BE2C (cell line): ENCODE measurements at regions not wholly inside any gene's neighbourhood (a gene's known extent, or its start where the extent isn't known, plus 50 kb on each side); places are given as distances from the start of the nearest gene placed in this dataset.
A peak's percentile ranks its signal among the peaks of the same experiment; 100 is the strongest.

ENCODE experiments used
- DNase-seq: peaks from one replicate; pipeline ENCODE4 v3.0.0-alpha.2; 2020
- H3K27me3 ChIP-seq: fragments of 250-450 bp; sonication (Bioruptor Pico); 2 replicates; pipeline ENCODE4 v1.5.1; 2020; ENCODE audit warnings: mild to moderate bottlenecking
- H3K36me3 ChIP-seq: fragments of 250-450 bp; sonication (Bioruptor Pico); 2 replicates; pipeline ENCODE4 v1.5.1; 2020; ENCODE audit warnings: mild to moderate bottlenecking
- H3K4me1 ChIP-seq: fragments of 250-450 bp; sonication (Bioruptor Pico); 2 replicates; pipeline ENCODE4 v1.5.1; 2020
- H3K4me3 ChIP-seq: 2 replicates; pipeline ENCODE4 v1.5.1; 2011; ENCODE audit warnings: low read depth, low read length
- H3K9me3 ChIP-seq: fragments of 250-450 bp; sonication (Bioruptor Pico); 2 replicates; pipeline ENCODE4 v1.5.1; 2020
- TF ChIP-seq, protein P1 (sequence below): IDR thresholded peaks from 2 replicates; pipeline ENCODE4 v1.5.1; 2012; ENCODE audit warnings: mild to moderate bottlenecking, low read depth, low read length

GRCh38 chr1:90850898-90851710 lies 134.0 kb upstream of the BARHL2 start:
- TF ChIP-seq, protein P1, sequence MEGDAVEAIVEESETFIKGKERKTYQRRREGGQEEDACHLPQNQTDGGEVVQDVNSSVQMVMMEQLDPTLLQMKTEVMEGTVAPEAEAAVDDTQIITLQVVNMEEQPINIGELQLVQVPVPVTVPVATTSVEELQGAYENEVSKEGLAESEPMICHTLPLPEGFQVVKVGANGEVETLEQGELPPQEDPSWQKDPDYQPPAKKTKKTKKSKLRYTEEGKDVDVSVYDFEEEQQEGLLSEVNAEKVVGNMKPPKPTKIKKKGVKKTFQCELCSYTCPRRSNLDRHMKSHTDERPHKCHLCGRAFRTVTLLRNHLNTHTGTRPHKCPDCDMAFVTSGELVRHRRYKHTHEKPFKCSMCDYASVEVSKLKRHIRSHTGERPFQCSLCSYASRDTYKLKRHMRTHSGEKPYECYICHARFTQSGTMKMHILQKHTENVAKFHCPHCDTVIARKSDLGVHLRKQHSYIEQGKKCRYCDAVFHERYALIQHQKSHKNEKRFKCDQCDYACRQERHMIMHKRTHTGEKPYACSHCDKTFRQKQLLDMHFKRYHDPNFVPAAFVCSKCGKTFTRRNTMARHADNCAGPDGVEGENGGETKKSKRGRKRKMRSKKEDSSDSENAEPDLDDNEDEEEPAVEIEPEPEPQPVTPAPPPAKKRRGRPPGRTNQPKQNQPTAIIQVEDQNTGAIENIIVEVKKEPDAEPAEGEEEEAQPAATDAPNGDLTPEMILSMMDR, result peak; percentile 38
- Histone ChIP-seq H3K4me1 (no peaks in the 10 kb centered on the region), H3K27me3 (no peaks in the 10 kb centered on the region), H3K36me3 (no peaks in the 10 kb centered on the region), H3K9me3 (no peaks in the 10 kb centered on the region), H3K4me3 (peak overlapping the region; percentile 69)
- peak; percentile 80 for DNase-seq

DNA sequence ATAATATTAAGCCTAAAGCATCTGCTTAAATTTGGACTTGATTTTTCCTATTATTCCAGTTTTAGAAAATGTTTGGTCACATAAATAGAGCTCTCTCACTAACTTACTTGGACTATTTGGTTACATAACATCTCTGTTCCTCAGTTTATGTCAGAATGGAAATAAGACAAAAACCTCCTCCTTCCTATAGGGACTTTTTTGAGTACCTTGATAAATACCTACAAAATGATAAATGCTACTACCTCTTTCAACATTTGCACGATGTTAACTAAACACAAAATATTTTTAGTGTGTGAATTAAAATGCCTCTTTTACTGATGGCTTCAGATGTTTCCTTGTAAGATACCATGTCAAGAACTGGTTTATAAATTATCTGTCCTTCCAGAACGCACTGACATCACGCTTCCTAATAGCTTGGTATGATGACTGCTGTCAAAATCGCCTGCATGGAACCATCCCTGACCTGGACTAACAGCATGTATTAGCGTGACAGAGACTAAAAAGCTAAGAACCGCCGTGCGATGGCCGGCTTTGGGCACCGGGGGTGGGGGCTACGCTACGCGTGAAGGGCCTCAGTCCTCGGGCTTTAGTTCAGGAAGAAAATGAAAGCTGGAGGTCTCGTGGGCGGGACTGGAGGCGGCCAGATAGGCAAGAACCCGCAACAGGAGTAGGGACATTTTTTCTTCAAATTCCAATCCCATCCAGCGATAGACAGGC lies 133.2 kb upstream of the BARHL2 start:
- H3K36me3 ChIP-seq, result no peaks in the 10 kb centered on the region
- TF ChIP-seq, protein P1, result no peak
- H3K9me3 ChIP-seq, result no peaks in the 10 kb centered on the region
- no peak for DNase-seq
- no peaks in the 10 kb centered on the region for H3K4me1 ChIP-seq
- H3K27me3 ChIP-seq, result no peaks in the 10 kb centered on the region
- peak overlapping the region; percentile 69 for H3K4me3 ChIP-seq

DNA sequence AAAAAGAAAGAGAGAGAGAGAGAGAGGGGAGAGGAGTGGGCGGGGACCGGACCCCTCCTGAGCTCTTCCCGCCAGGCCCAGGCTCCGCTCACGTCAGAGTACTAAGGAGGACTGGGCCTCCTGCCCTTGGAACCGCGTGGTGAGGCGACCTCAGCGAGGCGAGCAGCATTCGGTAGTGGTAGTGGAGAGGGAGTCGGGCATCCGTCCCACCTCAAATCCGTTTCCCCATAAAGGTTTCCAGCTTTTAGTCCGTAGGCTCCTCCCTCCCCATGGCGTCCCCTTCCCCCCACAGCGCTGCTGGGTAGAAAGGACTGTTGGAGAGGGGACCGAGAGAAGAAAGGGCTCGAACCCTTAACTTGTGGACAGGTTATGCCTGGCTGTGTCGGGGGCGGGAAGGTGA lies 124.4 kb upstream of the BARHL2 start:
- Histone ChIP-seq H3K27me3 (no peaks in the 10 kb centered on the region), H3K4me3 (no peak overlapping the region), H3K36me3 (no peaks in the 10 kb centered on the region), H3K4me1 (no peaks in the 10 kb centered on the region), H3K9me3 (no peaks in the 10 kb centered on the region)
- TF ChIP-seq, protein P1, result no peak
- DNase-seq, result no peak

GRCh38 chr1:90840352-90840751 lies 123.2 kb upstream of the BARHL2 start:
- TF ChIP-seq, protein P1, result no peak
- H3K27me3 ChIP-seq, result peaks cover 7% of the 10 kb centered on the region
- DNase-seq, result no peak

DNA sequence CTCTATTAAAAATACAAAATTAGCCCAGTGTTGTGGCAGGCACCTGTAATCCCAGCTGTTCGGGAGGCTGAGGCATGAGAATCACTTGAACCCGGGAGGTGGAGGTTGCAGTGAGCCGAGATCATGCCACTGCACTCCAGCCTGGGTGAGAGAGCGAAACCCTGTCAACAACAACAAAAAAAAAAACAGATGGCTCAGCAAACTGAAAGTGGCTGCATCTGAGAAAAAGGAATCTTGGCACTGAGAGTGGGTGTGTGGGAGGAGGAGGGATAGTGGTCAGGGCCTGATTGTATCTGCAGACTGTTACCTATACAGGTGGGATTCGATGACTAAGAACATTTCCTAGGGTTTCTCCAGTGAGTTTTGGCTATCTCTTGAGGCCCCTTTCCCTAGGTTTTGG lies 122.2 kb upstream of the BARHL2 start:
- no peaks in the 10 kb centered on the region for H3K4me1 ChIP-seq
- DNase-seq, result no peak
- no peaks in the 10 kb centered on the region for H3K36me3 ChIP-seq
- no peaks in the 10 kb centered on the region for H3K9me3 ChIP-seq
- peaks cover 17% of the 10 kb centered on the region for H3K27me3 ChIP-seq
- TF ChIP-seq, protein P1, result no peak
- no peak overlapping the region for H3K4me3 ChIP-seq

More at GRCh38 chr1:90840352-90840751, 123.2 kb upstream of the BARHL2 start:
- Histone ChIP-seq H3K36me3 (no peaks in the 10 kb centered on the region), H3K4me3 (no peak overlapping the region), H3K9me3 (no peaks in the 10 kb centered on the region), H3K4me1 (no peaks in the 10 kb centered on the region)

DNA sequence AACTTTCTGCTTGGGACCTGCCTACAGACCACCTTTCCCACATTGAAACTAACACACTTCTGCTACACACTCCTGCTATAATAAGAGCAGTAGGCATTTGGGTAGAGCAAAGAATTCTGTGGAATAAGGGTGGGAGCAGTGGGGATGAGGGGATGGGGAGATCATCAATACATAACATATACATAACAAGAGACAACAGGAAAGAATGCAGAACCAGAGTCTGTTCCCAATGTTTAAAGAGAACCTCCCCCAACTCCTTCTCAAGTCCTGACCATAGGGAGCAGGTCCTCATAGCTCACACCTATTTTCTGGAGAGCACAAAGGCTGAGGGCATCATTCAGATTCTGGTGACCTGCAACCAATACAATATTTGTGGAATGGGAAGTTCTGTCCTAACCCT lies 121.6 kb upstream of the BARHL2 start:
- peaks cover 23% of the 10 kb centered on the region for H3K27me3 ChIP-seq
- no peaks in the 10 kb centered on the region for H3K36me3 ChIP-seq
- H3K4me3 ChIP-seq, result no peak overlapping the region
- no peaks in the 10 kb centered on the region for H3K9me3 ChIP-seq
- no peaks in the 10 kb centered on the region for H3K4me1 ChIP-seq
- DNase-seq, result no peak
- TF ChIP-seq, protein P1, result no peak
